IMR-90 (cell line): ENCODE measurements at regions not wholly inside any gene's neighbourhood (a gene's known extent, or its start where the extent isn't known, plus 50 kb on each side); places are given as distances from the start of the nearest gene placed in this dataset.

Source experiments
- ATAC-seq: fragments of 200-7000 bp; cut with Tn5 transposase; 2 replicates; pipeline ENCODE4 v1.9.1; 2020; ENCODE audit warnings: low read depth, mild to moderate bottlenecking, moderate library complexity
- BruUV-seq: library from RNA; stranded (reverse); fragments of 400-500 nt; replicated peaks from 2 replicates; lab custom pipeline; 2021; lab: Mats Ljungman, UMichigan
- CTCF ChIA-PET: fragments of 300-600 bp; formaldehyde crosslinking; extraction: SDS; loops from one replicate; lab custom pipeline; 2021; ENCODE audit warnings: antibody characterized with exemption; lab: Yijun Ruan, JAX
- POLR2A ChIA-PET: fragments of 300-600 bp; sonication (Branson Sonifier 250); formaldehyde crosslinking; loops from one replicate; lab custom pipeline; 2022; ENCODE audit warnings: antibody characterized with exemption; ENCODE audit not compliant: unreplicated experiment; lab: Charles Lee
- DNase-seq: peaks from one replicate; pipeline ENCODE4 v3.0.0; 2013
- H2AFZ ChIP-seq: replicated peaks from 2 replicates; pipeline ENCODE3; 2013; ENCODE audit warnings: low read length, mild to moderate bottlenecking; ENCODE audit not compliant: poor library complexity
- H2AK5ac ChIP-seq: 2 replicates; pipeline ENCODE4 v1.6.1; 2013; ENCODE audit warnings: low read depth, low read length, inconsistent platforms
- H2AK9ac ChIP-seq: replicated peaks from 2 replicates; pipeline ENCODE3; 2013; ENCODE audit warnings: mild to moderate bottlenecking, low read depth, low read length, moderate library complexity; ENCODE audit not compliant: poor library complexity
- H2BK120ac ChIP-seq: 2 replicates; pipeline ENCODE4 v1.6.1; 2013; ENCODE audit warnings: low read depth, low read length, inconsistent platforms
- H2BK15ac ChIP-seq: 3 replicates; pipeline ENCODE4 v1.6.1; 2013; ENCODE audit warnings: low read depth, low read length, inconsistent platforms
- H2BK20ac ChIP-seq: 2 replicates; pipeline ENCODE4 v1.6.1; 2013; ENCODE audit warnings: low read depth, mild to moderate bottlenecking, inconsistent platforms, low read length, moderate library complexity
- H2BK5ac ChIP-seq: 2 replicates; pipeline ENCODE4 v1.6.1; 2013; ENCODE audit warnings: mild to moderate bottlenecking, low read depth, low read length, inconsistent platforms; ENCODE audit not compliant: poor library complexity, severe bottlenecking
- H3K14ac ChIP-seq: replicated peaks from 2 replicates; pipeline ENCODE4 v1.6.1; 2013; ENCODE audit warnings: low read depth, low read length, inconsistent platforms
- H3K18ac ChIP-seq: 2 replicates; pipeline ENCODE4 v1.6.1; 2013; ENCODE audit warnings: low read depth, low read length, control low read depth
- H3K23ac ChIP-seq: 2 replicates; pipeline ENCODE4 v1.6.1; 2013; ENCODE audit warnings: low read depth, low read length, inconsistent platforms
- H3K27ac ChIP-seq: 2 replicates; pipeline ENCODE4 v1.5.1; 2013; ENCODE audit warnings: mild to moderate bottlenecking, control low read depth, low read length; ENCODE audit not compliant: insufficient read depth
- H3K27me3 ChIP-seq: 2 replicates; pipeline ENCODE4 v1.6.1; 2013; ENCODE audit warnings: low read length; ENCODE audit not compliant: control insufficient read depth, insufficient read depth
- H3K36me3 ChIP-seq: 2 replicates; pipeline ENCODE4 v1.6.1; 2013; ENCODE audit warnings: low read length, mixed read lengths; ENCODE audit not compliant: control insufficient read depth, insufficient read depth
- H3K4ac ChIP-seq: 2 replicates; pipeline ENCODE4 v1.6.1; 2013; ENCODE audit warnings: low read depth, low read length, inconsistent platforms
- H3K4me1 ChIP-seq: 2 replicates; pipeline ENCODE4 v1.6.1; 2013; ENCODE audit warnings: low read length, mixed read lengths; ENCODE audit not compliant: control insufficient read depth, insufficient read depth
- H3K4me2 ChIP-seq: 2 replicates; pipeline ENCODE4 v1.6.1; 2013; ENCODE audit warnings: low read depth, mild to moderate bottlenecking, control low read depth, low read length, moderate library complexity
- H3K4me3 ChIP-seq: 2 replicates; pipeline ENCODE4 v1.5.1; 2013; ENCODE audit warnings: low read depth, mild to moderate bottlenecking, control low read depth, low read length, moderate library complexity; ENCODE audit not compliant: insufficient read depth
- H3K56ac ChIP-seq: 2 replicates; pipeline ENCODE4 v1.6.1; 2013; ENCODE audit warnings: low read length, inconsistent platforms; ENCODE audit not compliant: insufficient read depth; ENCODE audit errors: extremely low read depth
- H3K79me1 ChIP-seq, 2 experiments: 2 replicates each; pipeline ENCODE4 v1.6.1; 2013; ENCODE audit warnings: low read length in 2 of 2, inconsistent platforms in 1 of 2, low read depth in 1 of 2
- H3K9ac ChIP-seq: 2 replicates; pipeline ENCODE4 v1.6.1; 2013; ENCODE audit warnings: low read depth, low read length, control low read depth
- H3K9me1 ChIP-seq: 2 replicates; pipeline ENCODE4 v1.6.1; 2013; ENCODE audit warnings: low read length, inconsistent platforms; ENCODE audit not compliant: insufficient read depth
- H3K9me3 ChIP-seq: 2 replicates; pipeline ENCODE4 v1.6.1; 2013; ENCODE audit warnings: low read length; ENCODE audit not compliant: control insufficient read depth, insufficient read depth
- H4K20me1 ChIP-seq: 2 replicates; pipeline ENCODE4 v1.6.1; 2013; ENCODE audit warnings: low read length, inconsistent platforms; ENCODE audit not compliant: insufficient read depth
- H4K5ac ChIP-seq: 2 replicates; pipeline ENCODE4 v1.6.1; 2013; ENCODE audit warnings: mild to moderate bottlenecking, low read depth, low read length, control low read depth
- H4K8ac ChIP-seq, 2 experiments: 2 replicates each; pipeline ENCODE4 v1.6.1; 2013; ENCODE audit warnings: low read depth in 2 of 2, low read length in 2 of 2, control low read depth in 1 of 2, inconsistent platforms in 1 of 2
- H4K91ac ChIP-seq: 2 replicates; pipeline ENCODE4 v1.6.1; 2013; ENCODE audit warnings: low read depth, low read length, inconsistent platforms; ENCODE audit not compliant: insufficient read depth
- CEBPB ChIP-seq: IDR thresholded peaks from 2 replicates; pipeline ENCODE4 v1.6.1; 2012; ENCODE audit warnings: low read depth, low read length, improper control_type of control experiment
- MAZ ChIP-seq: IDR thresholded peaks from 2 replicates; pipeline ENCODE4 v1.6.1; 2012; ENCODE audit warnings: low read depth, mild to moderate bottlenecking, low read length, improper control_type of control experiment, moderate library complexity, borderline replicate concordance
- NFE2L2 ChIP-seq: fragments of 150-350 bp; IDR thresholded peaks from 2 replicates; pipeline ENCODE4 v1.6.1; 2016; ENCODE audit warnings: low read depth, mild to moderate bottlenecking, low read length
- POLR2A ChIP-seq: IDR thresholded peaks from 2 replicates; pipeline ENCODE4 v1.6.1; 2012; ENCODE audit warnings: mild to moderate bottlenecking, low read depth, low read length
- RCOR1 ChIP-seq: IDR thresholded peaks from 2 replicates; pipeline ENCODE4 v1.6.1; 2012; ENCODE audit warnings: mild to moderate bottlenecking, low read length, improper control_type of control experiment; ENCODE audit not compliant: insufficient replicate concordance
- WGBS, 2 experiments: methylation state at CpG; one replicate each; pipeline versions ENCODE4 v1.1.5 to v1.1.7; 2013; ENCODE audit warnings: missing lambda C conversion rate in 2 of 2; ENCODE audit not compliant: insufficient read length in 1 of 2; ENCODE audit errors: extremely low coverage in 2 of 2; 5-methylcytosine and 5-hydroxymethylcytosine counted together
- dilution Hi-C: fragments of 300-500 bp; cut with HindIII; formaldehyde crosslinking; loops from one replicate; pipeline ENCODE4 v1.14.3; 2018; ENCODE audit warnings: low sequenced_read_pairs; ENCODE audit not compliant: unreplicated experiment
- in situ Hi-C: fragments of 300-500 bp; cut with MboI; formaldehyde crosslinking; loops from 3 replicates; pipeline ENCODE4 v1.14.3; 2019; ENCODE audit warnings: low sequenced_read_pairs, inconsistent platforms, mixed read lengths
- intact Hi-C: fragments of 100-400 bp; cut with micrococcal nuclease; formaldehyde crosslinking; loops from 2 replicates; pipeline ENCODE4 v1.10.0; 2022

GRCh38 chr1:181948372-181948771 is 113.1 kb downstream of the ZNF648 start:
- dilution Hi-C loops = no loop called here
- Histone ChIP-seq H2AK5ac (no peak overlapping the region), H3K9me3 (peaks cover 5% of the 10 kb centered on the region; the same call in 1 of the 2 replicates), H3K4me1 (no peaks in the 10 kb centered on the region), H2BK5ac (no peak overlapping the region), H2BK120ac (no peak overlapping the region), H2AK9ac (no peak overlapping the region), H4K8ac (no peak overlapping the region), H3K36me3 (no peaks in the 10 kb centered on the region), H3K79me1 (no peaks in the 10 kb centered on the region), H4K5ac (no peak overlapping the region), H4K91ac (no peak overlapping the region), H3K27me3 (no peaks in the 10 kb centered on the region), H3K56ac (no peak overlapping the region), H2BK20ac (no peak overlapping the region), H3K18ac (no peak overlapping the region), H3K4me3 (no peak overlapping the region), H2BK15ac (no peak overlapping the region), H4K20me1 (no peaks in the 10 kb centered on the region), H3K9ac (no peak overlapping the region), H3K9me1 (no peaks in the 10 kb centered on the region), H2AFZ (no peak overlapping the region), H3K27ac (no peak overlapping the region), H3K4ac (no peak overlapping the region), H3K14ac (no peak overlapping the region), H3K4me2 (no peak overlapping the region), H3K23ac (no peak overlapping the region)
- in situ Hi-C loops = no loop called here
- intact Hi-C loops = no loop called here
- CTCF ChIA-PET = no interaction called here
- DNase-seq (no peak), ATAC-seq (no peak)
- WGBS, 2 experiments = 0% methylated on average over 1 of the region's 1 CpG; no CpG with 5 or more reads in 1 of the 2 experiments
- no TSS peak for BruUV-seq
- TF ChIP-seq MAZ (no peak), POLR2A (no peak), RCOR1 (no peak), NFE2L2 (no peak), CEBPB (no peak)
- POLR2A ChIA-PET = no interaction called here
